OCI-LY7 (cell line): ENCODE measurements at regions not wholly inside any gene's neighbourhood (a gene's known extent, or its start where the extent isn't known, plus 50 kb on each side); places are given as distances from the start of the nearest gene placed in this dataset.

Experiments used
- EZH2phosphoT487 ChIP-seq: fragments of 200-600 bp; sonication (generic); IDR thresholded peaks from 2 replicates; pipeline ENCODE4 v1.6.1; 2018; ENCODE audit warnings: low read depth, borderline replicate concordance, mild to moderate bottlenecking, mixed run types, antibody characterized with exemption, low read length, moderate library complexity, mixed read lengths
- TF ChIP-seq, protein P1 (sequence below): fragments of 200-600 bp; sonication (generic); conservative IDR thresholded peaks from 2 replicates; pipeline ENCODE4 v1.5.1; 2014; ENCODE audit warnings: mild to moderate bottlenecking, antibody characterized with exemption, low read length, moderate library complexity, mixed read lengths

DNA sequence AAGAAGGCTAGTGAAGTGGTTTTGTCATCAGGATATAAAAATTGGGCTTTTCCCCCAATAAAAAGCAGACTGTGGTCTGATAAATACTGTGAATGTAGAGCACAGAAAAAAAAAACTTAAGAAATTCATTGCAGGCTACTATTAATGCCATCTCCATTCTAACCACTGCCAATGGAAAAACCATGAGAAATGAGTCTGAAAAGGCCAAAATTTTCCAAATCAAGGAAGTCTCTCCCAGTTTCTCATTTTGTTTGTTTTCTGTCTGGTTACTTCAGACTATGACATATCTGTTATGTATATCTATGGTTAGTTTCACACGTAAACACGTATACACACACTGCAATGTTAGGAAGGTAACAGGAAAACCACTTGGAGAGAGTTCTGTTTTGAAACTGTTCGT, 193.6 kb upstream of the TSC22D1 start:
- TF ChIP-seq, protein P1, sequence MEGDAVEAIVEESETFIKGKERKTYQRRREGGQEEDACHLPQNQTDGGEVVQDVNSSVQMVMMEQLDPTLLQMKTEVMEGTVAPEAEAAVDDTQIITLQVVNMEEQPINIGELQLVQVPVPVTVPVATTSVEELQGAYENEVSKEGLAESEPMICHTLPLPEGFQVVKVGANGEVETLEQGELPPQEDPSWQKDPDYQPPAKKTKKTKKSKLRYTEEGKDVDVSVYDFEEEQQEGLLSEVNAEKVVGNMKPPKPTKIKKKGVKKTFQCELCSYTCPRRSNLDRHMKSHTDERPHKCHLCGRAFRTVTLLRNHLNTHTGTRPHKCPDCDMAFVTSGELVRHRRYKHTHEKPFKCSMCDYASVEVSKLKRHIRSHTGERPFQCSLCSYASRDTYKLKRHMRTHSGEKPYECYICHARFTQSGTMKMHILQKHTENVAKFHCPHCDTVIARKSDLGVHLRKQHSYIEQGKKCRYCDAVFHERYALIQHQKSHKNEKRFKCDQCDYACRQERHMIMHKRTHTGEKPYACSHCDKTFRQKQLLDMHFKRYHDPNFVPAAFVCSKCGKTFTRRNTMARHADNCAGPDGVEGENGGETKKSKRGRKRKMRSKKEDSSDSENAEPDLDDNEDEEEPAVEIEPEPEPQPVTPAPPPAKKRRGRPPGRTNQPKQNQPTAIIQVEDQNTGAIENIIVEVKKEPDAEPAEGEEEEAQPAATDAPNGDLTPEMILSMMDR, result no peak
- TF ChIP-seq EZH2phosphoT487, result no peak
